Activated T-helper 17 cell treated with anti-CD3 and anti-CD28 coated beads, Interleukin-2, amount 50 U/mL, for 72 hours (primary cell): ENCODE measurements at regions not wholly inside any gene's neighbourhood (a gene's known extent, or its start where the extent isn't known, plus 50 kb on each side); places are given as distances from the start of the nearest gene placed in this dataset.

Experiments used
- ATAC-seq: fragments of 150-1000 bp; cut with Tn5 transposase; replicated peaks from 2 replicates; pipeline ENCODE4 v1.10.0; 2021; ENCODE audit warnings: mild to moderate bottlenecking, moderate library complexity
- H3K27ac Mint-ChIP-seq: one replicate; pipeline ENCODE4 v1.8.0; 2022; ENCODE audit warnings: mixed read lengths
- H3K27me3 Mint-ChIP-seq: one replicate; pipeline ENCODE4 v1.8.0; 2022; ENCODE audit warnings: mixed read lengths
- H3K36me3 Mint-ChIP-seq: one replicate; pipeline ENCODE4 v1.8.0; 2022; ENCODE audit warnings: low read depth, mild to moderate bottlenecking, mixed read lengths
- H3K4me1 Mint-ChIP-seq: one replicate; pipeline ENCODE4 v1.8.0; 2022; ENCODE audit warnings: mixed read lengths
- H3K4me3 Mint-ChIP-seq: one replicate; pipeline ENCODE4 v1.8.0; 2022; ENCODE audit warnings: mild to moderate bottlenecking, mixed read lengths
- H3K9me3 Mint-ChIP-seq: one replicate; pipeline ENCODE4 v1.8.0; 2022; ENCODE audit warnings: mixed read lengths

DNA sequence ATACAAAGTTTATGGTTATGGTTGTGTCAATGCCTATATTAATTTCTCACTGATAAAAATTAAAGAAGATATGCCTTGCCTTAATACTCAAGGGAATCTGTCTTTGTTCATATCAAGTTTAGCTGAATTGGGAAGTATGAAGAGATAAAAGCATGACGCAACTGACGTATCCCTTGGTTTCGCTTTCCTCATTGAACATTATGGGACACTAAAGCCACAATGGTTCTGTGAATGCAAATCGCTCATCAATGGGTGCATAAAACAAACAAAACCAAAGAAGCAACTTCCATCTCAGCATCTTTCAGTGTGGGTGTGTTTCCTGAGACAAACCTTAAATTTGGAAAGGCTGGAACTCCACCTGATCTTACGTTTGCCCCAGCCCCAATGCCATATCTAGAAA is 108.2 kb downstream of the NPIPB5 start:
- Mint-ChIP-seq H3K4me3 (no peak overlapping the region), H3K27me3 (peaks cover 20% of the 10 kb centered on the region), H3K9me3 (no peaks in the 10 kb centered on the region), H3K36me3 (no peaks in the 10 kb centered on the region), H3K4me1 (no peaks in the 10 kb centered on the region), H3K27ac (no peak overlapping the region)
- ATAC-seq: no peak

- Mint-ChIP-seq H3K27ac (no peak overlapping the region), H3K4me1 (no peaks in the 10 kb centered on the region), H3K4me3 (no peak overlapping the region), H3K27me3 (peaks cover 3% of the 10 kb centered on the region), H3K9me3 (no peaks in the 10 kb centered on the region), H3K36me3 (no peaks in the 10 kb centered on the region)
- no peak for ATAC-seq
Observed at GRCh38 chr16:22621586-22622155, 111.0 kb downstream of the NPIPB5 start.

GRCh38 chr16:22622703-22623102 is 112.0 kb downstream of the NPIPB5 start:
- Mint-ChIP-seq H3K36me3 (no peaks in the 10 kb centered on the region), H3K27me3 (no peaks in the 10 kb centered on the region), H3K4me1 (no peaks in the 10 kb centered on the region), H3K9me3 (no peaks in the 10 kb centered on the region), H3K27ac (no peak overlapping the region), H3K4me3 (no peak overlapping the region)
- no peak for ATAC-seq

- H3K4me1 Mint-ChIP-seq: no peaks in the 10 kb centered on the region
- H3K36me3 Mint-ChIP-seq: no peaks in the 10 kb centered on the region
- no peak for ATAC-seq
- peaks cover 1% of the 10 kb centered on the region for H3K27me3 Mint-ChIP-seq
- H3K9me3 Mint-ChIP-seq: no peaks in the 10 kb centered on the region
- H3K4me3 Mint-ChIP-seq: no peak overlapping the region
- H3K27ac Mint-ChIP-seq: no peak overlapping the region
Observed at GRCh38 chr16:22623351-22623781, 112.7 kb downstream of the NPIPB5 start.

- Mint-ChIP-seq H3K27me3 (peaks cover 5% of the 10 kb centered on the region), H3K9me3 (no peaks in the 10 kb centered on the region), H3K27ac (no peak overlapping the region), H3K36me3 (no peaks in the 10 kb centered on the region), H3K4me3 (no peak overlapping the region), H3K4me1 (no peaks in the 10 kb centered on the region)
- ATAC-seq: no peak
Observed at GRCh38 chr16:22624038-22624799, 113.5 kb downstream of the NPIPB5 start.

- H3K9me3 Mint-ChIP-seq: no peaks in the 10 kb centered on the region
- H3K36me3 Mint-ChIP-seq: no peaks in the 10 kb centered on the region
- H3K4me3 Mint-ChIP-seq: no peak overlapping the region
- ATAC-seq: peak; percentile 59
- no peaks in the 10 kb centered on the region for H3K4me1 Mint-ChIP-seq
- H3K27me3 Mint-ChIP-seq: peaks cover 5% of the 10 kb centered on the region
- no peak overlapping the region for H3K27ac Mint-ChIP-seq
Observed at GRCh38 chr16:22624800-22625533, 114.3 kb downstream of the NPIPB5 start.

DNA sequence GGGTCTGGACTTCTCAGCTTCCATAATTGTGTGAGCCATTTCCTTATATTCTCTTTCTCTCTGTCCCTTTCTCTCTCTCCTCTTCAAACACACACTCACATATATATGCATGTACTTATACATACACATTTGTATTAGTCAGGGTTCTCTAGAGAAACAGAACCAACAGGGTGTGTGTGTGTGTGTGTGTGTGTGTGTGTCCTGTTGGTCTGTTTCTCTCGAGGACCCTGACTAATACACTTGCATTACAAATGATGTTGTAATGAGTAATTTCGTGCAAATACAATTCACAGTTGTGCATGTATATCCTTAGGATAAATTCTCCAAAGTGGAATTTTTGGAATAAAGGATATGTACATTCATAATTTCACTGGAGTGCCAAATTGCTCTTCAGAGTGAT is 115.3 kb downstream of the NPIPB5 start:
- Mint-ChIP-seq H3K4me1 (no peaks in the 10 kb centered on the region), H3K36me3 (no peaks in the 10 kb centered on the region), H3K27me3 (peaks cover 5% of the 10 kb centered on the region), H3K27ac (no peak overlapping the region), H3K4me3 (no peak overlapping the region), H3K9me3 (no peaks in the 10 kb centered on the region)
- ATAC-seq: no peak

DNA sequence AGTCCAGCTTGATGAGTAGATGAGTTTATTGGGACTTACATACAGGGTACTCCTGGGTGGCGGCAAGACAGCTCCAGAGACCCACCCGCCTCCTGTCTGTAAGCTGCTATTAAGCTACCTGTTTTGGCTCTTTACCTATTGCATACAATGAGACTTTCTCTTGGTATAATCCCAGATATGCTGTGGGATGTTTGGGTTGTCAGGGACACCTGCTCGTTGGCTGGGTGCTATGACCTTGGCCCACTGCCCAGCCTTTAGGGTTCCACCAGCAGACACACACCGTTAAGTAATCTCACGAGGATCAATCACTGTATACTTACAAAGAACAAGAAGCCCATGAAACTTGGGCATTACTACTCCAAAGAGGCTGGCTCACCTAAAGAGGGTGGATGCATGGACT is 116.4 kb downstream of the NPIPB5 start:
- H3K27me3 Mint-ChIP-seq: peaks cover 5% of the 10 kb centered on the region
- no peak overlapping the region for H3K4me3 Mint-ChIP-seq
- H3K27ac Mint-ChIP-seq: no peak overlapping the region
- H3K9me3 Mint-ChIP-seq: no peaks in the 10 kb centered on the region
- no peaks in the 10 kb centered on the region for H3K4me1 Mint-ChIP-seq
- no peak for ATAC-seq
- H3K36me3 Mint-ChIP-seq: no peaks in the 10 kb centered on the region

DNA sequence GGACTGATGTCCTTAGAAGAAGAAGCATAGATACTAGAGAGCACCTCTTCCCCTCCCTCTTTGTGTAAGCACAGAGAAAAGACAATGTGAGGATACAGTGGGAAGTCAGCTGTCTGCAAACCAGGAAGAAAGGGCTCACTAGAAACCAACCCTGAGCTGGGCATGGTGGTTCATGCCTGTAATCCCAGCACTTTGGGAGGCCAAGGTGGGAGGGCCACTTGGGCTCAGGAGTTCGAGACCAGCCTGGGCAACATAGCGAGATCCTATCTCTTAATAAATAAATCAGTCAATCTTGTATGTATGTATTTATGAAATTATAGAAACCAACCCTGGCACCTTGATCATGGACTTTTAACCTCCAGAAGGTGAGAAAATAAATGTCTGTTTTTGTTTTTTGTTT is 118.3 kb downstream of the NPIPB5 start:
- peaks cover 13% of the 10 kb centered on the region for H3K27me3 Mint-ChIP-seq
- no peak overlapping the region for H3K4me3 Mint-ChIP-seq
- ATAC-seq: no peak
- no peaks in the 10 kb centered on the region for H3K4me1 Mint-ChIP-seq
- no peak overlapping the region for H3K27ac Mint-ChIP-seq
- H3K36me3 Mint-ChIP-seq: no peaks in the 10 kb centered on the region
- no peaks in the 10 kb centered on the region for H3K9me3 Mint-ChIP-seq

DNA sequence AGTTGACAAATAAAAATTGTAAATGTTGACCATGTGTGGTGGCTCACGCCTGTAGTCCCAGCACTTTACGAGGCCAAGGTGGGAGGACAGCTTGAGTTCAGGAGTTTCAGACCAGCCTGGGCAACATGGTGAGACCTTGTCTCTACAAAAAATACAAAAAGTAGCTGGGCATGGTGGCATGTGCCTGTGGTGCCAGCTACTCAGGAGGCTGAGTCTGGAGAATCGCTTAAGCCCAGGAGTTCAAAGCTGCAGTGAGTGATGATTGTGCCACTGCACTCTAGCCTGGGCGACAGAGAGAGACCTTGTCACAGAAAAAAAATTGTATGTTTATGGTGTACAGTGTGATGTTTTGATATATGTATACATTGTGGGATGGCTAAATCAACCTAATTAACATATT is 119.6 kb downstream of the NPIPB5 start:
- H3K9me3 Mint-ChIP-seq: no peaks in the 10 kb centered on the region
- H3K36me3 Mint-ChIP-seq: no peaks in the 10 kb centered on the region
- H3K4me3 Mint-ChIP-seq: no peak overlapping the region
- H3K27me3 Mint-ChIP-seq: peaks cover 16% of the 10 kb centered on the region
- ATAC-seq: no peak
- no peaks in the 10 kb centered on the region for H3K4me1 Mint-ChIP-seq
- H3K27ac Mint-ChIP-seq: no peak overlapping the region

DNA sequence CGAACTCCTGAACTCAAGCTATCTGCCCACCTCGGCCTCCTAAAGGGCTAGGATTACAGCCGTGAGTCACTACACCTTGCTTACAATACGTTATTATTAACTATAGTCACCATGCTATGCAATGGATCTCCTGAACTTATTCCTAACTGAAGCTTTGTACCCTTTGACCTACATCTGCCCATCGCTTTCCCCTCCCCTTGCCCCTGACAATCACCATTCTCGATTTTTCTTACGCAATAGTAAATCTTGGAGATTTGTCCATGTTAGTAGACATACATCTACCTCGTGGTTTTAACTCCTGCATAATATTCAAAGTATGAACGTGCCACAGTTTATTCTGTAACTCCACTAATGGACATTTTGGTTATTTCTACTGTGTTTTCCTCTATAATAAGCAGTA is 120.6 kb downstream of the NPIPB5 start:
- Mint-ChIP-seq H3K27me3 (peaks cover 16% of the 10 kb centered on the region), H3K36me3 (no peaks in the 10 kb centered on the region), H3K27ac (no peak overlapping the region), H3K4me3 (no peak overlapping the region), H3K9me3 (no peaks in the 10 kb centered on the region), H3K4me1 (no peaks in the 10 kb centered on the region)
- ATAC-seq: no peak

- Mint-ChIP-seq H3K36me3 (no peaks in the 10 kb centered on the region), H3K27me3 (peaks cover 16% of the 10 kb centered on the region), H3K4me3 (no peak overlapping the region), H3K4me1 (no peaks in the 10 kb centered on the region), H3K27ac (no peak overlapping the region), H3K9me3 (no peaks in the 10 kb centered on the region)
- no peak for ATAC-seq
Observed at GRCh38 chr16:22632606-22633005, 121.9 kb downstream of the NPIPB5 start.

DNA sequence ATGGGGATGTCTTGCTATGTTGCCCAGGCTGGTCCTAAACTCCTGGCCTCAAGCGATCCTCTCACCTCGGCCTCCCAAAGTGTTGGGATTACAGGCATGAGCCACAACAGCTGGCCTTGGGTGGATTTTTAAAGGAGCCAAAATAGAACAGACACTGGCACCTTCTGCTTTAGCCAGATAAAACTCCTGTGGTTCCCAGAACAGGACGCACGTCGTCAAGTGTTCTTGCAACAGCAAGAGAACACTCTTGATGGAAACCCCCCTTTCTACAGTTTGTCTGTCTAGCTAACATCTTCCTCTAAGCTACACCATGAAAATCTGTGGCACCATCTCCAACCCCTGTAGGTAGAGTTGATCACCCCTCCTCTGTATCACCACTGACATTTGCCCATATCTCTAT is 122.6 kb downstream of the NPIPB5 start:
- peaks cover 16% of the 10 kb centered on the region for H3K27me3 Mint-ChIP-seq
- H3K27ac Mint-ChIP-seq: no peak overlapping the region
- H3K4me1 Mint-ChIP-seq: no peaks in the 10 kb centered on the region
- H3K36me3 Mint-ChIP-seq: no peaks in the 10 kb centered on the region
- H3K4me3 Mint-ChIP-seq: no peak overlapping the region
- no peaks in the 10 kb centered on the region for H3K9me3 Mint-ChIP-seq
- ATAC-seq: no peak

- no peak for ATAC-seq
- Mint-ChIP-seq H3K9me3 (no peaks in the 10 kb centered on the region), H3K27ac (no peak overlapping the region), H3K36me3 (no peaks in the 10 kb centered on the region), H3K27me3 (peaks cover 11% of the 10 kb centered on the region), H3K4me3 (no peak overlapping the region), H3K4me1 (no peaks in the 10 kb centered on the region)
Observed at GRCh38 chr16:22633799-22634198, 123.1 kb downstream of the NPIPB5 start.

- Mint-ChIP-seq H3K4me3 (no peak overlapping the region), H3K4me1 (no peaks in the 10 kb centered on the region), H3K36me3 (no peaks in the 10 kb centered on the region), H3K27me3 (peaks cover 11% of the 10 kb centered on the region), H3K27ac (no peak overlapping the region), H3K9me3 (no peaks in the 10 kb centered on the region)
- ATAC-seq: no peak
Observed at GRCh38 chr16:22634954-22635353, 124.3 kb downstream of the NPIPB5 start.
